Transverse colon (tissue), 4 donors: ENCODE measurements at regions not wholly inside any gene's neighbourhood (a gene's known extent, or its start where the extent isn't known, plus 50 kb on each side); places are given as distances from the start of the nearest gene placed in this dataset.

Source experiments
- DNase-seq: peaks from one replicate; pipeline ENCODE4 v3.0.0-alpha.2; 2019
- H3K27ac ChIP-seq, 4 donors: fragments of 200-600 bp; sonication (generic); 2 replicates each; pipeline ENCODE4 v1.5.1; 2016 to 2018; ENCODE audit warnings: inconsistent platforms in 4 of 4
- H3K27me3 ChIP-seq: fragments of 200-600 bp; sonication (generic); 2 replicates; pipeline ENCODE4 v1.5.1; 2017; ENCODE audit warnings: inconsistent platforms
- H3K36me3 ChIP-seq, 4 donors: fragments of 200-600 bp; sonication (generic); 2 replicates each; pipeline ENCODE4 v1.5.1; 2017 to 2019; ENCODE audit warnings: inconsistent platforms in 4 of 4
- H3K4me1 ChIP-seq, 4 donors: fragments of 200-600 bp; sonication (generic); 2 replicates each; pipeline ENCODE4 v1.5.1; 2017 to 2020; ENCODE audit warnings: inconsistent platforms in 4 of 4
- H3K4me3 ChIP-seq, 4 donors: fragments of 200-600 bp; sonication (generic); 1 replicate in 1 of 4; 2 replicates in 3 of 4; pipeline versions ENCODE4 v1.5.1 to v1.6.1; 2017 to 2019; ENCODE audit warnings: inconsistent platforms in 4 of 4
- H3K9me3 ChIP-seq, 2 donors: fragments of 200-600 bp; sonication (generic); 2 replicates each; pipeline ENCODE4 v1.5.1; 2017 to 2019; ENCODE audit warnings: inconsistent platforms in 2 of 2
- CTCF ChIP-seq, 5 experiments: fragments of 200-600 bp in 3 of 5; fragments of 450-650 bp in 2 of 5; sonication (generic) in 3 of 5; IDR thresholded peaks; 1 replicate in 2 of 5; 2 replicates in 3 of 5; pipeline ENCODE4 v1.5.1; 2016 to 2017; ENCODE audit warnings: antibody characterized with exemption in 5 of 5, inconsistent platforms in 3 of 5, mild to moderate bottlenecking in 2 of 5, moderate library complexity in 1 of 5
- EP300 ChIP-seq: sonication (generic); formaldehyde crosslinking; IDR thresholded peaks from one replicate; pipeline ENCODE4 v1.6.1; 2017; ENCODE audit warnings: antibody characterized with exemption, low read depth
- POLR2A ChIP-seq: fragments of 450-650 bp; IDR thresholded peaks from one replicate; pipeline ENCODE4 v1.6.1; 2016; ENCODE audit warnings: antibody characterized with exemption, mild to moderate bottlenecking, moderate library complexity
- POLR2AphosphoS5 ChIP-seq, 3 donors: sonication (generic); formaldehyde crosslinking; IDR thresholded peaks; one replicate each; pipeline ENCODE4 v1.6.1; 2016; ENCODE audit warnings: antibody characterized with exemption in 3 of 3
- WGBS, 2 donors: methylation state at CpG; one replicate each; pipeline ENCODE4 v1.1.5; 2018; ENCODE audit warnings: low coverage in 1 of 2; 5-methylcytosine and 5-hydroxymethylcytosine counted together
- in situ Hi-C, 4 donors: fragments of 200-750 bp; cut with MboI; loops; one replicate each; pipeline versions ENCODE4 v1.15.0 to v1.15.1; 2017; ENCODE audit warnings: low sequenced_read_pairs in 3 of 4, low pct_ligation_motif_present in 1 of 4, low pct_unique_long_range_greater_than_20kb in 1 of 4
- intact Hi-C: fragments of 100-400 bp; cut with DNase I; formaldehyde crosslinking; loops from one replicate; pipeline ENCODE4 v1.15.1; 2023; ENCODE audit warnings: low total_unique reads

GRCh38 chr10:90983914-90984549 is 63.1 kb upstream of the ANKRD1 start:
- Histone ChIP-seq H3K36me3 (no peaks in the 10 kb centered on the region), H3K27me3 (no peaks in the 10 kb centered on the region), H3K4me3 (no peak overlapping the region), H3K27ac (no peak overlapping the region), H3K9me3 (no peaks in the 10 kb centered on the region), H3K4me1 (no peaks in the 10 kb centered on the region)
- no peak for TF ChIP-seq POLR2AphosphoS5 (IDR thresholded peaks at IDR 0.05)
- no peak for TF ChIP-seq CTCF (IDR thresholded peaks at IDR 0.05)
- no peak for TF ChIP-seq POLR2A
- TF ChIP-seq EP300: no peak
- DNase-seq: no peak
- in situ Hi-C loops: no loop called here
- intact Hi-C loops: no loop called here
- 63 to 100% methylated on average over 1 to 6 of the region's 6 CpGs for WGBS, 2 donors

GRCh38 chr10:90984898-90985297 is 64.0 kb upstream of the ANKRD1 start:
- intact Hi-C loops (no loop called here), in situ Hi-C loops (no loop called here)
- no peaks in the 10 kb centered on the region for H3K27me3 ChIP-seq
- no peaks in the 10 kb centered on the region for H3K4me1 ChIP-seq
- TF ChIP-seq CTCF (IDR thresholded peaks at IDR 0.05): no peak
- no peak for TF ChIP-seq POLR2A
- TF ChIP-seq EP300: no peak
- TF ChIP-seq POLR2AphosphoS5 (IDR thresholded peaks at IDR 0.05): no peak
- 84 to 86% methylated on average over 3 of the region's 3 CpGs for WGBS, 2 donors
- DNase-seq: no peak
- H3K4me3 ChIP-seq: no peak overlapping the region
- H3K27ac ChIP-seq: no peak overlapping the region
- H3K9me3 ChIP-seq: no peaks in the 10 kb centered on the region
- H3K36me3 ChIP-seq: no peaks in the 10 kb centered on the region

- no peak for DNase-seq
- TF ChIP-seq POLR2A (no peak), CTCF (IDR thresholded peaks at IDR 0.05) (no peak), POLR2AphosphoS5 (IDR thresholded peaks at IDR 0.05) (no peak), EP300 (no peak)
- Histone ChIP-seq H3K4me3 (no peak overlapping the region), H3K4me1 (no peaks in the 10 kb centered on the region), H3K9me3 (no peaks in the 10 kb centered on the region), H3K27me3 (no peaks in the 10 kb centered on the region), H3K27ac (no peak overlapping the region), H3K36me3 (no peaks in the 10 kb centered on the region)
- WGBS, 2 donors: 41 to 42% methylated on average over 2 to 3 of the region's 3 CpGs
- intact Hi-C loops: no loop called here
- in situ Hi-C loops: no loop called here
These were observed 64.5 kb upstream of the ANKRD1 start for GRCh38 chr10:90985321-90985933.

- Histone ChIP-seq H3K27ac (no peak overlapping the region), H3K9me3 (no peaks in the 10 kb centered on the region), H3K4me1 (no peaks in the 10 kb centered on the region), H3K4me3 (no peak overlapping the region), H3K27me3 (no peaks in the 10 kb centered on the region), H3K36me3 (no peaks in the 10 kb centered on the region)
- TF ChIP-seq POLR2A: no peak
- no peak for TF ChIP-seq CTCF (IDR thresholded peaks at IDR 0.05)
- no peak for TF ChIP-seq POLR2AphosphoS5 (IDR thresholded peaks at IDR 0.05)
- no peak for TF ChIP-seq EP300
- DNase-seq: no peak
- intact Hi-C loops (no loop called here), in situ Hi-C loops (no loop called here)
- WGBS, 2 donors: 82% methylated on average over 2 of the region's 2 CpGs; no CpG with 5 or more reads in 1 of the 2 donors
These were observed 65.4 kb upstream of the ANKRD1 start for GRCh38 chr10:90986136-90986760.
